Activated naive CD8-positive, alpha-beta T cell treated with anti-CD3 and anti-CD28 coated beads for 36 hours (primary cell): ENCODE measurements at regions not wholly inside any gene's neighbourhood (a gene's known extent, or its start where the extent isn't known, plus 50 kb on each side); places are given as distances from the start of the nearest gene placed in this dataset.
"Not testable (repeated sequence)": the region's sequence is repeated elsewhere in the genome, so short reads cannot be mapped to it uniquely, and the experiment has no call there.

ENCODE experiments used
- DNase-seq: peaks from one replicate; pipeline ENCODE4 v3.0.0; 2021
- H3K27ac Mint-ChIP-seq: one replicate; pipeline ENCODE4 v1.8.0; 2022; ENCODE audit warnings: mild to moderate bottlenecking, moderate library complexity, mixed read lengths
- H3K27me3 Mint-ChIP-seq: one replicate; pipeline ENCODE4 v1.8.0; 2022; ENCODE audit warnings: mild to moderate bottlenecking, mixed read lengths
- H3K36me3 Mint-ChIP-seq: one replicate; pipeline ENCODE4 v1.8.0; 2021; ENCODE audit warnings: mild to moderate bottlenecking, mixed read lengths
- H3K4me1 Mint-ChIP-seq: one replicate; pipeline ENCODE4 v1.8.0; 2021; ENCODE audit warnings: mixed read lengths
- H3K4me3 Mint-ChIP-seq: one replicate; pipeline ENCODE4 v1.8.0; 2022; ENCODE audit warnings: mild to moderate bottlenecking, moderate library complexity, mixed read lengths
- H3K9me3 Mint-ChIP-seq: one replicate; pipeline ENCODE4 v1.8.0; 2022; ENCODE audit warnings: mixed read lengths

DNA sequence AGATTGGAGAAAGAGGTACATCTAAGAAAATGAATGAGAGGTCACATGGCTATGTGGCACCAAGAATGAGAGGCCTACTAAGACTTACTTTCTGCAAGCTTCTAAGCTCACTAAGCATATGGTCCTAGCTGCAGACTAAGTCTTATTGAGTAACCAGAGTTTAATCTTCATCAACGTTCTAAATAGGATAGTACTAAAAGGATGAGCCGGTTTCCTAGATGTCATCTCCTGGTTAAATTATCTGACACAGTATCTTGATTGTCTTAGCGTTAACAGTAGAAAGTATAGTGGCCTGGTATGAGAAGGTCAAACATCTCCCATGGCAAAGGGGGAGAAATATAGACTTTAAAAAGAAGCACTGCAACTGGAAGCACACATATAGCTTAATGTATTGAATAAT lies 448.1 kb downstream of the PDGFC start:
- H3K4me1 Mint-ChIP-seq, result no peaks in the 10 kb centered on the region
- no peak overlapping the region for H3K4me3 Mint-ChIP-seq
- peaks cover 4% of the 10 kb centered on the region for H3K9me3 Mint-ChIP-seq
- H3K27ac Mint-ChIP-seq, result no peak overlapping the region
- no peaks in the 10 kb centered on the region for H3K36me3 Mint-ChIP-seq
- no peaks in the 10 kb centered on the region for H3K27me3 Mint-ChIP-seq
- no peak for DNase-seq

DNA sequence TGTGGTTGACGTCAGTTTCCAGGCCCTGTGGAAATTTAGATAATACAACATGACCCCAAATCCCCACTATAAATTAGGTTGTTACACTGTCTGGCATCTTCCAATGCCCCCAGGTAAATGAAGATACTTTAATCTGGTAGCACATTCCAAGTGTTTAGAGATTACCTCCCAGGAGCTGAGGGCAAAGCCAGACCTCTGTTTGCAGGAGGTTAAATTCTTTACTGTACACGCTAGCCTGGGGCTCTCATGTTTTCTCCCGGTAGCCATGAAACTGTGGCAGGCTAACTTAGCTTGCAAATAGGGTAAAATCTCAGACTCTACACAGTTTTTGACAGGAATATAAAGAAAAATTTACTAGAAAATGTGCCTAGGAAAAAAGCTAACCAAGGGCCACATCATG lies 450.0 kb downstream of the PDGFC start:
- no peaks in the 10 kb centered on the region for H3K27me3 Mint-ChIP-seq
- no peaks in the 10 kb centered on the region for H3K4me1 Mint-ChIP-seq
- no peak overlapping the region for H3K4me3 Mint-ChIP-seq
- H3K27ac Mint-ChIP-seq, result no peak overlapping the region
- H3K36me3 Mint-ChIP-seq, result no peaks in the 10 kb centered on the region
- H3K9me3 Mint-ChIP-seq, result peaks cover 2% of the 10 kb centered on the region
- DNase-seq, result no peak

- H3K27ac Mint-ChIP-seq, result no peak overlapping the region
- H3K4me3 Mint-ChIP-seq, result no peak overlapping the region
- no peaks in the 10 kb centered on the region for H3K4me1 Mint-ChIP-seq
- H3K9me3 Mint-ChIP-seq, result no peaks in the 10 kb centered on the region
- DNase-seq, result no peak
- no peaks in the 10 kb centered on the region for H3K27me3 Mint-ChIP-seq
- no peaks in the 10 kb centered on the region for H3K36me3 Mint-ChIP-seq
Observed at GRCh38 chr4:156517956-156518355, 453.6 kb downstream of the PDGFC start.

- DNase-seq, result no peak
- H3K4me3 Mint-ChIP-seq, result no peak overlapping the region
- no peaks in the 10 kb centered on the region for H3K27me3 Mint-ChIP-seq
- no peaks in the 10 kb centered on the region for H3K36me3 Mint-ChIP-seq
- H3K4me1 Mint-ChIP-seq, result no peaks in the 10 kb centered on the region
- no peaks in the 10 kb centered on the region for H3K9me3 Mint-ChIP-seq
- H3K27ac Mint-ChIP-seq, result no peak overlapping the region
Observed at GRCh38 chr4:156517546-156517945, 454.1 kb downstream of the PDGFC start.

DNA sequence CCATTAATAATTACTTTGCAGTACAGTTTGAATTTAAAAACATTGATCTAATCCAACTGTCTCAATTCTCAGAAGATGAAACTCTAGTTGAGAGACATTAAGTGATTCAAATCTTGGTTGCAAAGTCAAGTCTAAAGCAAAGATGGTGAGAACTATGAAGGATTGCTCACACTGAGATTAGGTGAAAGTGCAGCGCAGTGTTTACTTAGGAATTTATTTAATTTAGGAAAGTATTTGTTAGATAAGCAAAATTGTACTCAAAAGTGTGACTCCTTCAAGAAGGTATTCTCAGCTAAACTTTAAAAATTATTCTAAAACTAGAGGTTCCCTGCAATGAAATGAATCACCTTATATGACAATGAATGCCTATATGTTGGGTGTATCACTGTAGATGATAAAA lies 454.9 kb downstream of the PDGFC start:
- Mint-ChIP-seq H3K27ac (no peak overlapping the region), H3K36me3 (no peaks in the 10 kb centered on the region), H3K9me3 (no peaks in the 10 kb centered on the region), H3K4me1 (no peaks in the 10 kb centered on the region), H3K4me3 (no peak overlapping the region), H3K27me3 (no peaks in the 10 kb centered on the region)
- DNase-seq, result no peak

GRCh38 chr4:156515295-156515694 lies 456.3 kb downstream of the PDGFC start:
- Mint-ChIP-seq H3K9me3 (no peaks in the 10 kb centered on the region), H3K4me1 (no peaks in the 10 kb centered on the region), H3K4me3 (no peak overlapping the region), H3K36me3 (no peaks in the 10 kb centered on the region), H3K27ac (no peak overlapping the region), H3K27me3 (no peaks in the 10 kb centered on the region)
- DNase-seq, result no peak

DNA sequence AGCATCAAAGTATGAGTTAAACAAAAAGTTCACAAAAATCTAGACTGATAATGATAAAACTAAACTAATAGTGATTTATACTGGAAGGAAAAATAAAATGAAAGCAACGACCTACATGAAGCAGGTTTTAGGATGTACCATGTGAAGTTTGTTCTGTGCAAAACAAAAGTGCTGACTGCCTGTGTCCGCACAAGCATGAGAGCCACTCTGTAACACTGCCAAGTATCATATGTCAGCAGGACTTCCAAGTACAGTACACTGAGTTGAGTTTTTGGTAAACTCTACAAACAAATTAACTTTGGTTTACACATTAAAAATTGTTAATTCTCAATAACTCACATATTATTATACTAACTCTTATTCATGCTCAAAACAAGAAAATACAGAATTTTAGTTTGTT lies 459.0 kb downstream of the PDGFC start:
- H3K4me3 Mint-ChIP-seq, result no peak overlapping the region
- H3K4me1 Mint-ChIP-seq, result no peaks in the 10 kb centered on the region
- no peak overlapping the region for H3K27ac Mint-ChIP-seq
- DNase-seq, result no peak
- H3K9me3 Mint-ChIP-seq, result peaks cover 5% of the 10 kb centered on the region
- no peaks in the 10 kb centered on the region for H3K36me3 Mint-ChIP-seq
- no peaks in the 10 kb centered on the region for H3K27me3 Mint-ChIP-seq

DNA sequence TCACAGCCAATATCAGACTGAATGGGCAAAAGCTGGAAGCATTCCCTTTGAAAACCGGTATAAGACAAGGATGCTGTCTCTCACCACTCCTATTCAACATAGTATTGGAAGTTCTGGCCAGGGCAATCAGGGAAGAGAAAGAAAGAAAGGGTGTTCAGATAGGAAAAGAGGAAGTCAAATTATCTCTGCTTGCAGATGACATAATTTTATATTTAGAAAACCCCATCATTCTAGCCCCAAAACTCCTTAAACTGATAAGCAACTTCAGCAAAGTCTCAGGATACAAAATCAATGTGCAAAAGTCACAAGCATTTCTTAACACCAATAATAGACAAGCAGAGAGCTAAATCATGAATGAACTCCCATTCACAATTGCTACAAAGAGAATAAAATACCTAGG lies 461.7 kb downstream of the PDGFC start:
- not testable (repeated sequence) for H3K27ac Mint-ChIP-seq, H3K9me3 Mint-ChIP-seq, H3K4me3 Mint-ChIP-seq, H3K4me1 Mint-ChIP-seq, H3K27me3 Mint-ChIP-seq, H3K36me3 Mint-ChIP-seq, DNase-seq

DNA sequence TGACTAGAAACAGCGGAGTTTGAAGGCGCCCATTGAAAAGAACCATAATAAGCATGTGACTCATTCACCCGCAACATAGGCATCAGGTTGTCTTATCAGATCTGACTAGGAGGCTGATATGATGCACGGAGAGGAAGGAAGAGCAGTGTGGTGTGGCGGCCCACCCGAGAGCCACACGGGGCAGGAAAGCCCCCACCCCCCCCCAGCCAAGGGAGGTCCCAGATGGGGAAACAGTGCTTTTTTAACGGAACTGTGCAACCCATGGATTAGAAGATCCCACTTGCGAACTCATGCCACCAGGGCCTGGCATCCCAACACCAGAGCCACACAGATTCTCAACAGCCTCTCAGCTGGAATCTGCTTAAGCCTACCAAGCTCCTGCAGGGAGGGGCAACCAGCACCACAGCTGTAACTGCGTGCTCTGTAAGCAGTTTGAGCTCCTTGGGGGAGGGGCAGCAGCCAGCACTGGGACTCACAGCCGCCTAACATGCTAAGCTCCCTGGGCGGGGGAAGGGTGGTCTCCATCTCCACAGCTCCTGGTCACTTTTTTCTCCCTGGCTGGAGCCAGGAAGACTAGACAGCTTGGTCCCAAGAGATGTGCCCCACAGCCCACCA lies 466.2 kb downstream of the PDGFC start:
- H3K4me1 Mint-ChIP-seq, result no peaks in the 10 kb centered on the region
- DNase-seq, result no peak
- H3K27me3 Mint-ChIP-seq, result no peaks in the 10 kb centered on the region
- H3K36me3 Mint-ChIP-seq, result no peaks in the 10 kb centered on the region
- H3K27ac Mint-ChIP-seq, result no peak overlapping the region
- H3K9me3 Mint-ChIP-seq, result peaks cover 8% of the 10 kb centered on the region
- no peak overlapping the region for H3K4me3 Mint-ChIP-seq

- Mint-ChIP-seq H3K4me1 (no peaks in the 10 kb centered on the region), H3K27me3 (no peaks in the 10 kb centered on the region), H3K27ac (no peak overlapping the region), H3K36me3 (no peaks in the 10 kb centered on the region), H3K9me3 (peaks cover 4% of the 10 kb centered on the region), H3K4me3 (no peak overlapping the region)
- DNase-seq, result no peak
Observed at GRCh38 chr4:156503119-156503518, 468.5 kb downstream of the PDGFC start.

DNA sequence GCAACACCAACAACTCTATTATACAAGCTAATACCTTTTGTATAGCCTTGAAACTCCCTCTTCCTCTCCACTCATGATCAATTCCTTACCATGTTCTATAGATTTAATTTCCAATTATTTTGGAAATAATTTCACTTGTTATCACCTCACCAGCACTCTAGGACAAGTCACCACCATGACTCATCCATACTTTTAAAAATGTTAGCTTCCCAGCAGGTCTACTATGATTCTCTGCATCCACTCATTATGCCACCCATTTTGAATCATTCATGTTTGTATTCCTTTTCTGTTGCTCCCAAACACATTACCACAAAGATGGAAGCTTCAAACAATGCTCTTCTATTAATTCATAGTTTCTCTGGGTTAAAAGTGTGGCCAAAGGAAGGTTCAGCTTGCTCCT lies 469.6 kb downstream of the PDGFC start:
- H3K4me1 Mint-ChIP-seq, result no peaks in the 10 kb centered on the region
- no peak overlapping the region for H3K27ac Mint-ChIP-seq
- peaks cover 4% of the 10 kb centered on the region for H3K9me3 Mint-ChIP-seq
- H3K4me3 Mint-ChIP-seq, result no peak overlapping the region
- H3K36me3 Mint-ChIP-seq, result no peaks in the 10 kb centered on the region
- no peaks in the 10 kb centered on the region for H3K27me3 Mint-ChIP-seq
- DNase-seq, result no peak

- Mint-ChIP-seq H3K9me3 (peaks cover 2% of the 10 kb centered on the region), H3K36me3 (no peaks in the 10 kb centered on the region), H3K27ac (no peak overlapping the region)
Observed at GRCh38 chr4:156499684-156500083, 471.9 kb downstream of the PDGFC start.

DNA sequence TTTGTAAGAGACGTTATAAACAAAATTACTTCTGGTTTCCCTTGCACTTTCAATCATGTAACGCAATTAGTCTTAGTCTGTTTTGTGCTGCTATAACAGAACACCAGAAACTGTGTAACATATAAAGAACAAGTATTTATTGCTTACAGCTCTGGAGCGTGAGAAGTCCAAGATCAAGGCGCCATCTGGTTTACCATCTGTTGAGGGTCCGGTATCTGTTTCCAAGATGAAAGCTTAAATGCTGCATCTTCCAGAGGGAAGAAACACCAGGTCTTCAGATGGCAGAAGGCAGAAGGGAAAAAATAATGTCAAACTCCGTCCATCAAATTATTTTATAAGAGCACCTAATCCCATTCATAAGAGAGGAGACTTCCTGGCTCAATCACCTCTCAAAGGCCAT lies 474.1 kb downstream of the PDGFC start:
- no peaks in the 10 kb centered on the region for H3K4me1 Mint-ChIP-seq
- H3K27ac Mint-ChIP-seq, result no peak overlapping the region
- H3K36me3 Mint-ChIP-seq, result no peaks in the 10 kb centered on the region
- H3K9me3 Mint-ChIP-seq, result no peaks in the 10 kb centered on the region
- H3K27me3 Mint-ChIP-seq, result no peaks in the 10 kb centered on the region
- DNase-seq, result no peak
- no peak overlapping the region for H3K4me3 Mint-ChIP-seq

More at GRCh38 chr4:156499684-156500083, 471.9 kb downstream of the PDGFC start:
- H3K4me1 Mint-ChIP-seq, result no peaks in the 10 kb centered on the region
- DNase-seq, result no peak
- H3K27me3 Mint-ChIP-seq, result no peaks in the 10 kb centered on the region
- H3K4me3 Mint-ChIP-seq, result no peak overlapping the region

- no peak overlapping the region for H3K27ac Mint-ChIP-seq
- H3K27me3 Mint-ChIP-seq, result no peaks in the 10 kb centered on the region
- no peak overlapping the region for H3K4me3 Mint-ChIP-seq
Observed at GRCh38 chr4:156496797-156497196, 474.8 kb downstream of the PDGFC start.

DNA sequence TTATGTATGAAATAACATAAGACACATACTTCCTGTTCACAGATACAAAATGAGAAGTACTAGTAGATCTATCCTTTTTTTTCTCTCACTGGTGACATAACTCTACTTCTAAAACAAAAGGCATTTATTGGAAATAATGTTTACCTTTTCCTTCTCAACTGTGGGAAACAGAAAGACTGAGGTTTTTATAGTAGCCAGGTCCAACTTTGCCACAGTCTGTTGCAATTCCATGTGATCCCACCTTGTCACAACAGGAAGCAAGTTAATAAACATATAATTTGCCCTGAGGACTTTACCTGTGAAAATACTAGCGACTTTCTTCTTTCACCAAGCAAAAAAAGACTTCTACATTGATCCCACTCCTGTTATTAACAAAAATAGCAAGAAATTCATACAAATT lies 475.8 kb downstream of the PDGFC start:
- H3K4me1 Mint-ChIP-seq, result no peaks in the 10 kb centered on the region
- DNase-seq, result no peak
- H3K36me3 Mint-ChIP-seq, result no peaks in the 10 kb centered on the region
- no peak overlapping the region for H3K4me3 Mint-ChIP-seq
- no peaks in the 10 kb centered on the region for H3K27me3 Mint-ChIP-seq
- no peaks in the 10 kb centered on the region for H3K9me3 Mint-ChIP-seq
- no peak overlapping the region for H3K27ac Mint-ChIP-seq

More at GRCh38 chr4:156496797-156497196, 474.8 kb downstream of the PDGFC start:
- no peaks in the 10 kb centered on the region for H3K4me1 Mint-ChIP-seq
- DNase-seq, result no peak
- H3K9me3 Mint-ChIP-seq, result no peaks in the 10 kb centered on the region
- no peaks in the 10 kb centered on the region for H3K36me3 Mint-ChIP-seq

GRCh38 chr4:156495091-156495490 lies 476.5 kb downstream of the PDGFC start:
- DNase-seq, result no peak
- Mint-ChIP-seq H3K36me3 (no peaks in the 10 kb centered on the region), H3K27ac (no peak overlapping the region), H3K4me3 (no peak overlapping the region), H3K4me1 (no peaks in the 10 kb centered on the region), H3K9me3 (no peaks in the 10 kb centered on the region), H3K27me3 (no peaks in the 10 kb centered on the region)

- Mint-ChIP-seq H3K9me3 (no peaks in the 10 kb centered on the region), H3K27ac (no peak overlapping the region), H3K4me1 (no peaks in the 10 kb centered on the region), H3K4me3 (no peak overlapping the region), H3K27me3 (no peaks in the 10 kb centered on the region), H3K36me3 (no peaks in the 10 kb centered on the region)
- no peak for DNase-seq
Observed at GRCh38 chr4:156493858-156494257, 477.7 kb downstream of the PDGFC start.
